ENCODE measurements at regions not wholly inside any gene's neighbourhood (a gene's known extent, or its start where the extent isn't known, plus 50 kb on each side); places are given as distances from the start of the nearest gene placed in this dataset.

GRCh38 chr19:31604493-31605040 is 255.3 kb upstream of the TSHZ3 start:
- TF ChIP-seq RNF2 (IDR thresholded peaks at IDR 0.05; ENCODE audit: borderline replicate concordance, low read depth, low read length, missing control alignments, poor library complexity, severe bottlenecking) (no peak), CREB1 (IDR thresholded peaks at IDR 0.05) (no peak), CTCF (IDR thresholded peaks at IDR 0.05; ENCODE audit: control extremely low read depth in 1 of 3, insufficient read depth in 1 of 3, low read depth in 1 of 3, low read length in 3 of 3) (no peak), EP300 (IDR thresholded peaks at IDR 0.05; ENCODE audit: borderline replicate concordance in 1 of 2, low read depth in 2 of 2, low read length in 2 of 2) (no peak), YY1 (IDR thresholded peaks at IDR 0.05; ENCODE audit: low read depth, low read length) (no peak), ZNF274 (IDR thresholded peaks at IDR 0.05; ENCODE audit: borderline replicate concordance, extremely low read depth, low read length) (no peak), POLR2AphosphoS5 (IDR thresholded peaks at IDR 0.05; ENCODE audit: low read depth, low read length) (no peak), RFX5 (IDR thresholded peaks at IDR 0.05; ENCODE audit: borderline replicate concordance, low read depth, low read length) (no peak)
